Stomach smooth muscle (tissue), 2 donors: ENCODE measurements at regions not wholly inside any gene's neighbourhood (a gene's known extent, or its start where the extent isn't known, plus 50 kb on each side); places are given as distances from the start of the nearest gene placed in this dataset.
"Not testable (repeated sequence)": the region's sequence is repeated elsewhere in the genome, so short reads cannot be mapped to it uniquely, and the experiment has no call there.

ENCODE experiments used
- H3K27ac ChIP-seq: one replicate; pipeline ENCODE4 v1.7.0; 2013; ENCODE audit warnings: mild to moderate bottlenecking, low read length, inconsistent platforms
- H3K27me3 ChIP-seq, 2 donors: one replicate each; pipeline ENCODE4 v1.7.0; 2013; ENCODE audit warnings: low read length in 2 of 2; ENCODE audit not compliant: insufficient read depth in 2 of 2, control insufficient read depth in 1 of 2
- H3K36me3 ChIP-seq, 2 donors: one replicate each; pipeline ENCODE4 v1.7.0; 2013; ENCODE audit warnings: low read length in 2 of 2; ENCODE audit not compliant: control insufficient read depth in 2 of 2, insufficient read depth in 2 of 2
- H3K4me1 ChIP-seq: one replicate; pipeline ENCODE4 v1.7.0; 2013; ENCODE audit warnings: low read length; ENCODE audit not compliant: control insufficient read depth, insufficient read depth
- H3K4me3 ChIP-seq, 2 donors: one replicate each; pipeline ENCODE4 v1.7.0; 2013; ENCODE audit warnings: low read length in 2 of 2
- H3K9ac ChIP-seq, 2 donors: one replicate each; pipeline ENCODE4 v1.7.0; 2013; ENCODE audit warnings: low read length in 2 of 2, mild to moderate bottlenecking in 1 of 2
- H3K9me3 ChIP-seq, 2 donors: one replicate each; pipeline ENCODE4 v1.7.0; 2013; ENCODE audit warnings: low read length in 2 of 2; ENCODE audit not compliant: control insufficient read depth in 2 of 2
- donor health status: healthy.
- donor health status: Pancreatic carcinoma.

DNA sequence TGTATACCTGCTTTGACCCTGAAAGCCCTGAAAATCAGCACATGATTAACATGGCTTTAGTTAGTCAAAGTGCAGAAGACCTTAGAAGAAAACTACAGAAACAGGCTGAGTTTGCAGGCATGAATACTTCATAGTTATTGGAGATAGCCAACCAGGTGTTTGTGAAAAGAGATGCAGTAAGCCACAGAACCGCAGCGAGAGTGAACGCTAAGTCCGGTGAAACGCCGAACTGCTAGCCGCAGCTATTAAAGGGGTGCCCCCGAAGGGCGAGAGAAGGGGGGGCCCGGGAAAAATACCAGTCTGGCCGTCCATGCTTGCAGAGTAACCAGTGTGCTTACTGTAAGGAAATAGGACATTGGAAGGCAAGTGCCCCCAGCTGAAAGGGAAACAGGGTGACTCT, 784.0 kb upstream of the TMEM132C start:
- Histone ChIP-seq H3K27me3 (no peaks in the 10 kb centered on the region), H3K9ac (no peak overlapping the region), H3K4me1 (no peaks in the 10 kb centered on the region), H3K4me3 (no peak overlapping the region), H3K36me3 (no peaks in the 10 kb centered on the region), H3K27ac (no peak overlapping the region), H3K9me3 (no peaks in the 10 kb centered on the region)

DNA sequence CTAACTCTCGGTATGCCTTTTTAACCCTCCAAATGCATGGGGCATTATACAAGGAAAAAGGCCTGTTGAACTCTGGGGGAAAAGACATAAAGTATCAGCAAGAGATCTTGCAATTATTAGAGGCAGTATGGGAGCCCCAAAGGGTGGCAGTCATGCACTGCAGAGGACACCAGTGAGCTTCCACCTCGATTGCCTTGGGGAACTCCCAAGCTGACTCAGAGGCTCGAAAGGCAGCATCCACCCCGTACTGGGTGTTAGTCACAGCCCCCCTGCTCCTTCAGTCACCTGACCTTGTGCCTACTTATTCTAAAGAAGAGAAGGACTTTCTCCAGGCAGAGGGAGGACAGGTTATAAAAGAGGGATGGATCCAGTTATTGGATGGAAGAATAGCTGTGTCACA, 781.4 kb upstream of the TMEM132C start:
- Histone ChIP-seq H3K36me3 (no peaks in the 10 kb centered on the region), H3K27ac (no peak overlapping the region), H3K4me3 (no peak overlapping the region), H3K27me3 (no peaks in the 10 kb centered on the region), H3K4me1 (no peaks in the 10 kb centered on the region), H3K9me3 (no peaks in the 10 kb centered on the region), H3K9ac (no peak overlapping the region)

DNA sequence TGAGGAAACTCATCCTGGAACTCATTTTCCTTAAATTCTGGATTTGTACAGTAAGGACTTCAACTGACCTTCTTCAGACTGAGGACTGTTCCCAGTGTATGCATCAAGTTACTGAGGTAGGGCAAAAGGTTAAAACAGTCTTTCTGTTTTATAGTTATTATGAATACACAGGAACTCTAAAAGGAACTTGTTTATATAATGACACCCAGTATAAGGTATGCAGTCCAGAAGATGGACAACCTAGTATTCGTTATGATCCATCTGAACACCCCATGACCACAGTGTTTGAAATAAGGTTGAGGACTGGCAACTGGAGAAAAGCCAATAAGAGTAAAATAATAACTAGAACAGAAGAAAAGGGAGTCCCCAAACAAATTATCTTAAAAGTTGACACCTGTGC, 779.9 kb upstream of the TMEM132C start:
- Histone ChIP-seq H3K9me3 (no peaks in the 10 kb centered on the region), H3K9ac (no peak overlapping the region), H3K4me3 (no peak overlapping the region)

DNA sequence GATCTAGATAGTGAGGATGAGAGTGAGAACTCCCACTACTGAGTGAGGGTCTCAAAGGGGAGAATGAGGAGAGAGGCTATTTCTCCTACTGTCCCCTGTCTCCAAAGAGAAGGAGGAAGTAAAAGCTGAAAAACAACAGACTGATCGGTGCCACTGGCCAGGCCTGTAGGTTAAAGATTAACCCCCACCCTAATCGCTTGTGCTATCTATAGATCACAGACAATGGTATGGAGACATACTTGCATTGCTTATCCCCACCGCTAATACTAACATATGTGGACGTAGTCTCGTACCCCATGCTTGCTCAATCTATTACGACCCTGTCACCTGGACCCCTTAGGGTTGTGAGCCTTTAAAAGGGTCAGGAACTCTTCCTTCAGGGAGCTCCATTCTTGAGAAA, 777.9 kb upstream of the TMEM132C start:
- no peak overlapping the region for H3K9ac ChIP-seq
- no peaks in the 10 kb centered on the region for H3K27me3 ChIP-seq
- H3K4me3 ChIP-seq: no peak overlapping the region
- H3K9me3 ChIP-seq: no peaks in the 10 kb centered on the region
- no peak overlapping the region for H3K27ac ChIP-seq
- no peaks in the 10 kb centered on the region for H3K36me3 ChIP-seq
- no peaks in the 10 kb centered on the region for H3K4me1 ChIP-seq

More for the DNA sequence above, 779.9 kb upstream of the TMEM132C start:
- no peaks in the 10 kb centered on the region for H3K36me3 ChIP-seq
- no peaks in the 10 kb centered on the region for H3K4me1 ChIP-seq
- H3K27ac ChIP-seq: no peak overlapping the region
- H3K27me3 ChIP-seq: no peaks in the 10 kb centered on the region

DNA sequence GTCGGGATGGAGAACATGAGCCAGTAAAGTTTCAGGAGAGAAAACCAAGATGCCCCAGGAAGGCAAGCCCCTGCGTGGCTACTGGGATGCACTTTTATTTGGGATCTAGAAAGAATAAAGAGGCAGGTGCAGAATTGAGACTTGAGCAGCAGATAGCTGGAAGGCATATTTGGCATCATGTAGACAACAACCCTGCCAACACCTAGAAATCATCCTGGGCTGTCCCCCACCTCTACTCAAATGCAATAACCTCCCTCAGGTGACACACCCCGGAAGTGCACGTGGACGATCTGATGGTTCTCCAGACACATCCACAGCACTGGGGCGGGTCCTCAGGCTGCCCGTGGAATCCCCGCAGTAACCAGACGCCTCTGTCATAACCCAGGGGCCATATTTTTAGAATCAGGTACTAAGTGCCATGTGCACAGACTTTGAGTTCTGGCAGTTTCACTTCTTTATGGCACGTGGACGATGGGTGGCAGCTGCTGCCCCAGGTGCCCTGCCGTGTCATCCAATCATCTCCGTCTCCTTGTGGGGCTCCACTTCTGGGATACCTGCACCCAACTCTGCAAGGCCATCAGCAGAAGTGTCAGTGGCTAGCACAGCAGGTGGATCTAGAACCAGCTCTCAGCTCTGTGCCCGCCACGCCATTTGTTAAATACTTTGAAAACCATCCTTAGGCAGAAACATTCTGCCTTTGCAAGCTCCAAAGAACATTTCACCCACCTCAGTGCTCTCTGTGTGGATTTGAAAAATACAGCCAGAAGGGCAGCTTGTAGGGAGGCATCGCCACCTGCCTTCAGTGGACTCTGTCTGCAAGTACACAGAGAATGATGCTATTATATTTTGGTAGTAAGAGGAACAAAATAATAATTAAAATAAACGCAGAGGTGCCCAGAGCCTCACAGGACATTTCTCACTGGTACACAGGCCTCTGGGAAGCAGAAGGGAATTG, 771.7 kb upstream of the TMEM132C start:
- Histone ChIP-seq H3K4me3 (no peak overlapping the region), H3K27me3 (no peaks in the 10 kb centered on the region), H3K36me3 (no peaks in the 10 kb centered on the region), H3K9ac (no peak overlapping the region), H3K9me3 (no peaks in the 10 kb centered on the region), H3K4me1 (no peaks in the 10 kb centered on the region), H3K27ac (no peak overlapping the region)

DNA sequence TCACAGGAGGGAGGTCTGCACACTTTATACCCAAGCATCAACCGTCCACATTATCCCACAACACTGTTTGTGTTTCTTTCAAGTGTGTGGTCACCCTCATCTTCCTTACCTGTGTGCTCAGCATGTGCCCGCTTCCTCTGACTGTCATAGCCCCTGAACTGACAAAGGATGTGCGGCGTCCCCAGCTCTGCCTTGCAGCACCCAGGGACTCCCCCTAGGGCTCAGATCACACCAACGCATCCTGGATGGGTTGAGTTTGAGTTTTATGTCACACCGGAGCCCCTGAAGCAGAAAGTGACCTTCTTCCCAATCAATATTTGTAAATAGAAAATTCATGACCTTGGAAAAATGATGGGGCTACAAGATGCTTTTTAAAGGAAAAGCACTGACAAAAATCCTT, 770.7 kb upstream of the TMEM132C start:
- Histone ChIP-seq H3K9ac (no peak overlapping the region), H3K4me3 (no peak overlapping the region), H3K9me3 (no peaks in the 10 kb centered on the region), H3K27me3 (no peaks in the 10 kb centered on the region), H3K27ac (no peak overlapping the region), H3K36me3 (no peaks in the 10 kb centered on the region), H3K4me1 (no peaks in the 10 kb centered on the region)

DNA sequence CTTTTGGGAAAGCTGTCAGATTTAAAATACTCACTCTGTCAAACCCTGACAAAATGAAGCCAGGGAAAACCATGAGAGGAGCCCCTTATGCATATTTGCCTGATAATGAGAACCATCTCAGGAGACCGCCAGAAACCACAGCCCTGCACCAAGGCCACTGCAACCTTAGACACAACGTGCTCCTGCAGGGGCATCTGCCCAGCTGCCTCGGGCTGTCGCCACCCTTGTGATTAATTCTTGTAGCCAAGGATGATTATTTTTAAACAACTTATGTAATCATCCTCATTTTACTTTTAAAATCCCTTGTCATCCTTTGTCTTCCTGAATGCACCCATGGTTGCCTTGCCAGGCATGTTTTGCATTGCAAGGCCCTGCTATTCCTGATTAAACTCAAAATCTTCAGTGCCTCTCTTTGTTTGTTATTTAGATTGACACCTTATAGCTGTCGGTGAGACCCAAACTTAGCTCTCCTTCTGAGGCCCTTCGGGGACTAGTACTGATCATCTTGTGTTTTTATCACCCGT, 766.4 kb upstream of the TMEM132C start:
- peaks cover 0 to 3% of the 10 kb centered on the region in 2 donors for H3K9me3 ChIP-seq
- H3K27me3 ChIP-seq: no peaks in the 10 kb centered on the region
- H3K36me3 ChIP-seq: no peaks in the 10 kb centered on the region
- no peak overlapping the region for H3K4me3 ChIP-seq
- H3K4me1 ChIP-seq: no peaks in the 10 kb centered on the region
- H3K27ac ChIP-seq: no peak overlapping the region
- no peak overlapping the region for H3K9ac ChIP-seq

DNA sequence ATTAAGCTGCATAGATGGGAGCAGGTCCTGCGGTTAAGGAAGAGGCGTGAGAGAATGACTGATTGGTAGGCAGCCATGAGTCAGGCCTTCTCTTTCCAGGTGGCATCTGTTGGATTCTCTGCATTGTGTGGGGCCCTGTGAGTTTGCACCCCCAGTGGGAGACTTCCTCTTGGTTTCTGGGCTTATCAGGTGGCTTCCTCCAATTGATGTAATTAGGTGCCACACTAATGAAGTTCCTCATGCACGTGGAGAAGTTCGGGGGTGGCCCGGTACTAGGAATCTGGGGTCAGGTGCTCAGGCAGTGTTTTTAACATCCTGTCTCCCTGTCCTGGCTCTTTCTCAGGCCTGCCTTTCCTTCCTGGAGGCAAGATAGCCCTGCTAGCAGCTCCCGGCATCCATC, 765.1 kb upstream of the TMEM132C start:
- H3K27me3 ChIP-seq: no peaks in the 10 kb centered on the region
- no peaks in the 10 kb centered on the region for H3K36me3 ChIP-seq
- H3K9me3 ChIP-seq: peaks cover 0 to 3% of the 10 kb centered on the region in 2 donors
- no peaks in the 10 kb centered on the region for H3K4me1 ChIP-seq
- no peak overlapping the region for H3K9ac ChIP-seq
- H3K27ac ChIP-seq: no peak overlapping the region
- no peak overlapping the region for H3K4me3 ChIP-seq

DNA sequence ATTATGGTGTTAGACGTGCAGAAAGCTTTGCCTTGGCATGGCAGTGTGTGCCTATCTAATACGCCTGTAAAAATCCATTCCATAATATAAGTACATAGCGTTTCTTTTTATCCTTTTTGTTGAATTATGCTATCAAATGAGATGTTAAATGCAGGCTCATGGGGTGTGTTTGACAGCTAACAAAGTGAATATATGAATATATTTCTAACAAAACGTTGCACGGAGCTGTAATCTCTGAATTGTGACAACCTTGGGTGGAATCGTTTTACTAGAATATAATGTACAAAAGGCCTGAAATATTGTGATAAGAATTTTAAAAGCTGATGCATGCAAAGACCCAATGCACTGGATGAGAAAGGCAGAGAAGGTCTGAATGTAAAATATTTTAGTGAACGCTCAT, 763.7 kb upstream of the TMEM132C start:
- Histone ChIP-seq H3K27ac (no peak overlapping the region), H3K4me3 (no peak overlapping the region), H3K27me3 (no peaks in the 10 kb centered on the region), H3K9ac (no peak overlapping the region), H3K36me3 (no peaks in the 10 kb centered on the region), H3K9me3 (peaks cover 0 to 3% of the 10 kb centered on the region in 2 donors), H3K4me1 (no peaks in the 10 kb centered on the region)

DNA sequence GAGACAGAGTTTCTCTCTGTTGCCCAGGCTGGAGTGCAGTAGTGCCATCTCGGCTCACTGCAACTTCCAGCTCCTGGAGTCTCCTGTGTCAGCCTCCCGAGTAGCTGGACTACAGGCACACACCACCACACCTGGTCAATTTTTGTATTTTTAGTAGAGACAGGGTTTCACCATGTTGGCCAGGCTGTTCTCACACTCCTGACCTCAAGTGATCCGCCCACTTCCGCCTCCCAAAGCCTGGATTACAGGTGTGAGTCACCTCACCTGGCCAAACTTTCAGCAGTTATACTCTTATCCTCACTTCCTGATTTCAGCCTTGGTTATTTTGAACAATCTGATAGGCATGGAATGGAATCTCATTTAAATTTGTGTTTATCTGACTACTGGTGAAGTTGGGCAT, 763.0 kb upstream of the TMEM132C start:
- H3K4me3 ChIP-seq, H3K9me3 ChIP-seq, H3K27me3 ChIP-seq, H3K4me1 ChIP-seq, H3K27ac ChIP-seq, H3K9ac ChIP-seq, H3K36me3 ChIP-seq: not testable (repeated sequence)

DNA sequence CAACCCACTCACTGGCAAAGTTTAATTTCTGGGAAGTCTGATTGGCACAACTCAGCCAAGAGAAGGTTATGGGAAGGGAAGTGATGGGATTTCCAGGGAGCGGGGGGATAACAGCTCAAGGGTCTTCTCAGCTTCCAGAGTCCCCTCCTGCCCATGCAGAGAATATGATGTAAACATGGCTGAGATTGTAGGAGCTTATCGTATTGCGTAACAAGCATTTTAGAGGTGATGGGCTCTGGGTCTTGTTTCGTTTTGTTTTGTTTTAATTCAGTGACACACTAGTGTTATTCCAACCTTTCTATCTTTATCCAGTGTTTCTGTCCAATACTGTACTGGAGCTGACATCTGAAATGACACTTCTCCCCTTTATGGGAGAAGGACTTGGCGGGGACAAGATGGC, 762.1 kb upstream of the TMEM132C start:
- H3K36me3 ChIP-seq: no peaks in the 10 kb centered on the region
- peaks cover 0 to 3% of the 10 kb centered on the region in 2 donors for H3K9me3 ChIP-seq
- no peak overlapping the region for H3K9ac ChIP-seq
- no peaks in the 10 kb centered on the region for H3K4me1 ChIP-seq
- no peaks in the 10 kb centered on the region for H3K27me3 ChIP-seq
- no peak overlapping the region for H3K4me3 ChIP-seq
- no peak overlapping the region for H3K27ac ChIP-seq
